ENCODE measurements at regions not wholly inside any gene's neighbourhood (a gene's known extent, or its start where the extent isn't known, plus 50 kb on each side); places are given as distances from the start of the nearest gene placed in this dataset.

- TF ChIP-seq, protein P1, sequence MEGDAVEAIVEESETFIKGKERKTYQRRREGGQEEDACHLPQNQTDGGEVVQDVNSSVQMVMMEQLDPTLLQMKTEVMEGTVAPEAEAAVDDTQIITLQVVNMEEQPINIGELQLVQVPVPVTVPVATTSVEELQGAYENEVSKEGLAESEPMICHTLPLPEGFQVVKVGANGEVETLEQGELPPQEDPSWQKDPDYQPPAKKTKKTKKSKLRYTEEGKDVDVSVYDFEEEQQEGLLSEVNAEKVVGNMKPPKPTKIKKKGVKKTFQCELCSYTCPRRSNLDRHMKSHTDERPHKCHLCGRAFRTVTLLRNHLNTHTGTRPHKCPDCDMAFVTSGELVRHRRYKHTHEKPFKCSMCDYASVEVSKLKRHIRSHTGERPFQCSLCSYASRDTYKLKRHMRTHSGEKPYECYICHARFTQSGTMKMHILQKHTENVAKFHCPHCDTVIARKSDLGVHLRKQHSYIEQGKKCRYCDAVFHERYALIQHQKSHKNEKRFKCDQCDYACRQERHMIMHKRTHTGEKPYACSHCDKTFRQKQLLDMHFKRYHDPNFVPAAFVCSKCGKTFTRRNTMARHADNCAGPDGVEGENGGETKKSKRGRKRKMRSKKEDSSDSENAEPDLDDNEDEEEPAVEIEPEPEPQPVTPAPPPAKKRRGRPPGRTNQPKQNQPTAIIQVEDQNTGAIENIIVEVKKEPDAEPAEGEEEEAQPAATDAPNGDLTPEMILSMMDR (IDR thresholded peaks at IDR 0.05): no peak
- TF ChIP-seq POLR2A (IDR thresholded peaks at IDR 0.05) (no peak), POLR2AphosphoS5 (IDR thresholded peaks at IDR 0.05) (no peak)
- H3K36me3 ChIP-seq: no peaks in the 10 kb centered on the region
- intact Hi-C loops (cut with DNase I): no loop called here
- no peak overlapping the region for H3K27ac ChIP-seq
- H3K4me1 ChIP-seq (replicated peaks): no peaks in the 10 kb centered on the region
- H3K9me3 ChIP-seq: no peaks in the 10 kb centered on the region
- no peak for DNase-seq (ENCODE audit: low spot score)
- H3K4me3 ChIP-seq: no peak overlapping the region
- H3K27me3 ChIP-seq (replicated peaks; ENCODE audit: insufficient read depth): no peaks in the 10 kb centered on the region
- 53% methylated on average over 7 of the region's 7 CpGs for WGBS
Observed at GRCh38 chr10:10156917-10157600, 860.6 kb upstream of the CELF2 start.

- H3K36me3 ChIP-seq: no peaks in the 10 kb centered on the region
- no peak for TF ChIP-seq POLR2A (IDR thresholded peaks at IDR 0.05)
- TF ChIP-seq, protein P1 (IDR thresholded peaks at IDR 0.05): no peak
- no peak for TF ChIP-seq POLR2AphosphoS5 (IDR thresholded peaks at IDR 0.05)
- H3K4me1 ChIP-seq (replicated peaks): no peaks in the 10 kb centered on the region
- no peak overlapping the region for H3K27ac ChIP-seq
- intact Hi-C loops (cut with DNase I): no loop called here
- no peaks in the 10 kb centered on the region for H3K9me3 ChIP-seq
- H3K27me3 ChIP-seq (replicated peaks; ENCODE audit: insufficient read depth): no peaks in the 10 kb centered on the region
- no peak for DNase-seq (ENCODE audit: low spot score)
- no peak overlapping the region for H3K4me3 ChIP-seq
- WGBS: 95% methylated on average over 23 of the region's 27 CpGs
Observed at GRCh38 chr10:10160821-10161312, 856.8 kb upstream of the CELF2 start.

- no peak overlapping the region for H3K4me3 ChIP-seq
- H3K4me1 ChIP-seq (replicated peaks): no peaks in the 10 kb centered on the region
- no peak overlapping the region for H3K27ac ChIP-seq
- no peaks in the 10 kb centered on the region for H3K27me3 ChIP-seq (replicated peaks; ENCODE audit: insufficient read depth)
- no peak for DNase-seq (ENCODE audit: low spot score)
- no peaks in the 10 kb centered on the region for H3K9me3 ChIP-seq
- H3K36me3 ChIP-seq: no peaks in the 10 kb centered on the region
- TF ChIP-seq, protein P1 (IDR thresholded peaks at IDR 0.05): no peak
- no peak for TF ChIP-seq POLR2AphosphoS5 (IDR thresholded peaks at IDR 0.05)
- TF ChIP-seq POLR2A (IDR thresholded peaks at IDR 0.05): no peak
- WGBS: 72% methylated on average over 3 of the region's 3 CpGs
- intact Hi-C loops (cut with DNase I): no loop called here
Observed at GRCh38 chr10:10164848-10165247, 852.8 kb upstream of the CELF2 start.

DNA sequence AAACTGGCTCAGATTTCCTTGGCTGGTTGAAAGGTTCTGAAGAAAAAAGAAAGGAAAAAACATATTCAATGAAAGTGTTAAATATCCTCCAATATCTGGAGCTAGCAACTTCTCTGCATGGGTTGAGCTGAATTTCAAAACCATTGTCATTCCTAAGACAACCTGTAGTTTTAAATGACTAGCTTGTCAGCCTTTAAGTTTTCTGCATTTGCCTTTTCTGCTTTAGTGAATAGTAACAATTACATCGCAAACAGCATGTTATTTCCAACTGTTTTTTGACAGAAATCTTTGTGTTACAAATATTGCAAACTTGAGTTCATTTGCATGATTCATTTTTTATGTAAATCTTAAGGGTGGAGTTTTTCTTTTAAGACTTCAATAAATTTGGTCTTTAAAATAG, 852.3 kb upstream of the CELF2 start:
- no peak overlapping the region for H3K4me3 ChIP-seq
- H3K4me1 ChIP-seq (replicated peaks): no peaks in the 10 kb centered on the region
- no peaks in the 10 kb centered on the region for H3K27me3 ChIP-seq (replicated peaks; ENCODE audit: insufficient read depth)
- 72% methylated on average over 1 of the region's 1 CpG for WGBS
- H3K36me3 ChIP-seq: no peaks in the 10 kb centered on the region
- DNase-seq (ENCODE audit: low spot score): no peak
- TF ChIP-seq POLR2AphosphoS5 (IDR thresholded peaks at IDR 0.05) (no peak), POLR2A (IDR thresholded peaks at IDR 0.05) (no peak)
- TF ChIP-seq, protein P1 (IDR thresholded peaks at IDR 0.05): no peak
- intact Hi-C loops (cut with DNase I): no loop called here
- no peak overlapping the region for H3K27ac ChIP-seq
- H3K9me3 ChIP-seq: no peaks in the 10 kb centered on the region

GRCh38 chr10:10178476-10178875, 839.2 kb upstream of the CELF2 start:
- no peaks in the 10 kb centered on the region for H3K9me3 ChIP-seq
- WGBS: 76% methylated on average over 3 of the region's 3 CpGs
- no peaks in the 10 kb centered on the region for H3K27me3 ChIP-seq (replicated peaks; ENCODE audit: insufficient read depth)
- no peak overlapping the region for H3K27ac ChIP-seq
- TF ChIP-seq, protein P1 (IDR thresholded peaks at IDR 0.05): no peak
- TF ChIP-seq POLR2A (IDR thresholded peaks at IDR 0.05): no peak
- TF ChIP-seq POLR2AphosphoS5 (IDR thresholded peaks at IDR 0.05): no peak
- H3K4me3 ChIP-seq: no peak overlapping the region
- H3K36me3 ChIP-seq: no peaks in the 10 kb centered on the region
- no peak for DNase-seq (ENCODE audit: low spot score)
- intact Hi-C loops (cut with DNase I): no loop called here
- no peaks in the 10 kb centered on the region for H3K4me1 ChIP-seq (replicated peaks)
